Kidney (tissue), 13 donors: ENCODE measurements at regions not wholly inside any gene's neighbourhood (a gene's known extent, or its start where the extent isn't known, plus 50 kb on each side); places are given as distances from the start of the nearest gene placed in this dataset.
"Not testable (repeated sequence)": the region's sequence is repeated elsewhere in the genome, so short reads cannot be mapped to it uniquely, and the experiment has no call there.

ENCODE experiments used
- DNase-seq, 5 donors: peaks; one replicate each; pipeline ENCODE4 v3.0.0-alpha.2; 2013 to 2020
- FAIRE-seq: peaks from 2 replicates; lab custom pipeline; 2012; peaks lifted over from hg19 to GRCh38; lab: Jason Lieb, UNC
- H3K27ac ChIP-seq, 2 donors: one replicate each; pipeline ENCODE4 v1.7.0; 2013; ENCODE audit warnings: low read depth in 2 of 2, low read length in 2 of 2, inconsistent platforms in 1 of 2
- H3K27me3 ChIP-seq: one replicate; pipeline ENCODE4 v1.7.1; 2013; ENCODE audit warnings: low read length, inconsistent platforms; ENCODE audit not compliant: control insufficient read depth, insufficient read depth
- H3K36me3 ChIP-seq, 3 donors: one replicate each; pipeline versions ENCODE4 v1.7.0 to v1.7.1; 2013; ENCODE audit warnings: low read length in 3 of 3, control low read depth in 1 of 3, inconsistent platforms in 1 of 3; ENCODE audit not compliant: insufficient read depth in 3 of 3, control insufficient read depth in 2 of 3
- H3K4me1 ChIP-seq, 3 donors: one replicate each; pipeline versions ENCODE4 v1.7.0 to v1.7.1; 2013; ENCODE audit warnings: low read length in 3 of 3, inconsistent platforms in 1 of 3, low read depth in 1 of 3; ENCODE audit not compliant: control insufficient read depth in 2 of 3, insufficient read depth in 2 of 3
- H3K4me3 ChIP-seq, 3 donors: one replicate each; pipeline versions ENCODE4 v1.7.0 to v1.8.1; 2013; ENCODE audit warnings: low read length in 3 of 3, control low read depth in 1 of 3, inconsistent platforms in 1 of 3
- H3K9ac ChIP-seq, 3 donors: one replicate each; pipeline versions ENCODE4 v1.7.0 to v1.7.1; 2013; ENCODE audit warnings: low read length in 3 of 3, control low read depth in 1 of 3, inconsistent platforms in 1 of 3
- H3K9me3 ChIP-seq, 3 donors: one replicate each; pipeline versions ENCODE4 v1.7.0 to v1.7.1; 2013; ENCODE audit warnings: low read length in 3 of 3, control low read depth in 1 of 3, inconsistent platforms in 1 of 3; ENCODE audit not compliant: control insufficient read depth in 2 of 3, insufficient read depth in 1 of 3
- intact Hi-C: fragments of 100-400 bp; cut with DNase I; formaldehyde crosslinking; loops from one replicate; pipeline ENCODE4 v1.11.1; 2022
- TF ChIP-seq, protein P1 (sequence below): IDR thresholded peaks from 3 replicates; pipeline ENCODE4 v1.5.1; 2012; ENCODE audit warnings: mild to moderate bottlenecking, moderate library complexity, borderline replicate concordance; ENCODE audit not compliant: insufficient read depth; ENCODE audit errors: extremely low read depth
- donor health status: control.
- donor health status: control.
- donor health status: control.
- donor health status: control.
- donor health status: control.
- donor health status: DM: yes; HTN: yes; CAD: no.
- donor health status: Normal renal cell carcinoma (clear cell type).

DNA sequence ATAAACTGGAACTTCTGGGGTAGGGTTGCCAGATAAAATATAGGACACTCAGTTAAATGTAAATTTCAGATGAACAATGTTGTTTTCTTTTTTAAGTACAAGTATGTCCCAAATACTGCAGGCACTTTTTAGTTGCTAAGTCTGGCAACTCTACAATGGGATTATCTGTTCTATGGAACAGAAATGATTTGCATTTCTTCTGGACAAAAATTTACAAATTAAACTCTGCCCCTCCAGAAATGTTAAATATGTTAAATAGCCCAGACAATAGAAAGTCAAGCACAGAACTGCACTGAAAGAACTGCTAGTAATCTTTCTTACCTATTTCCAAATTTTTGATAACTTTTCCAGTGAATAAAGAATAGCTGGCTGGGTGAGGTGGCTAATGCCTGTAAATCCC is 140.1 kb upstream of the DDX53 start:
- Histone ChIP-seq H3K9ac (no peak overlapping the region), H3K27me3 (peaks cover 2% of the 10 kb centered on the region), H3K9me3 (no peaks in the 10 kb centered on the region), H3K27ac (no peak overlapping the region), H3K4me3 (no peak overlapping the region), H3K36me3 (no peaks in the 10 kb centered on the region), H3K4me1 (no peaks in the 10 kb centered on the region)
- intact Hi-C loops = no loop called here
- TF ChIP-seq, protein P1, sequence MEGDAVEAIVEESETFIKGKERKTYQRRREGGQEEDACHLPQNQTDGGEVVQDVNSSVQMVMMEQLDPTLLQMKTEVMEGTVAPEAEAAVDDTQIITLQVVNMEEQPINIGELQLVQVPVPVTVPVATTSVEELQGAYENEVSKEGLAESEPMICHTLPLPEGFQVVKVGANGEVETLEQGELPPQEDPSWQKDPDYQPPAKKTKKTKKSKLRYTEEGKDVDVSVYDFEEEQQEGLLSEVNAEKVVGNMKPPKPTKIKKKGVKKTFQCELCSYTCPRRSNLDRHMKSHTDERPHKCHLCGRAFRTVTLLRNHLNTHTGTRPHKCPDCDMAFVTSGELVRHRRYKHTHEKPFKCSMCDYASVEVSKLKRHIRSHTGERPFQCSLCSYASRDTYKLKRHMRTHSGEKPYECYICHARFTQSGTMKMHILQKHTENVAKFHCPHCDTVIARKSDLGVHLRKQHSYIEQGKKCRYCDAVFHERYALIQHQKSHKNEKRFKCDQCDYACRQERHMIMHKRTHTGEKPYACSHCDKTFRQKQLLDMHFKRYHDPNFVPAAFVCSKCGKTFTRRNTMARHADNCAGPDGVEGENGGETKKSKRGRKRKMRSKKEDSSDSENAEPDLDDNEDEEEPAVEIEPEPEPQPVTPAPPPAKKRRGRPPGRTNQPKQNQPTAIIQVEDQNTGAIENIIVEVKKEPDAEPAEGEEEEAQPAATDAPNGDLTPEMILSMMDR = no peak
- no peak for FAIRE-seq
- DNase-seq = no peak

DNA sequence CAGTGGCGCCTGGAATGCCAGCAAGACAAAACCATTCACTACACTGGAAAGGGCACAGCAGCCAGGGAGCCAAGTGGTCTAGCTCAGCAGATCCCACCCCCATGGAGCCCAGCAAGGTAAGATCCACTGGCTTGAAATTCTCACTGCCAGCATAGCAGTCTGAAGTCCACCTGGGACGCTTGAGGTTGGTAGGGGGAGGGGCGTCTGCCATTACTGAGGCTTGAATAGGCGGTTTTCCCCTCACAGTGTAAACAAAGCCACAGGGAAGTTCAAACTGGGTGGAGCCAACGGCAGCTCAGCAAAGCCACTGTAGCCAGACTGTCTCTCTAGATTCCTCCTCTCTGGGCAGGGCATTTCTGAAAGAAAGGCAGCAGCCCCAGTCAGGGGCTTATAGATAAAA is 133.0 kb upstream of the DDX53 start:
- H3K27ac ChIP-seq, H3K4me3 ChIP-seq, FAIRE-seq, H3K4me1 ChIP-seq, H3K9ac ChIP-seq, H3K9me3 ChIP-seq, DNase-seq, H3K27me3 ChIP-seq, H3K36me3 ChIP-seq, intact Hi-C loops: not testable (repeated sequence)

DNA sequence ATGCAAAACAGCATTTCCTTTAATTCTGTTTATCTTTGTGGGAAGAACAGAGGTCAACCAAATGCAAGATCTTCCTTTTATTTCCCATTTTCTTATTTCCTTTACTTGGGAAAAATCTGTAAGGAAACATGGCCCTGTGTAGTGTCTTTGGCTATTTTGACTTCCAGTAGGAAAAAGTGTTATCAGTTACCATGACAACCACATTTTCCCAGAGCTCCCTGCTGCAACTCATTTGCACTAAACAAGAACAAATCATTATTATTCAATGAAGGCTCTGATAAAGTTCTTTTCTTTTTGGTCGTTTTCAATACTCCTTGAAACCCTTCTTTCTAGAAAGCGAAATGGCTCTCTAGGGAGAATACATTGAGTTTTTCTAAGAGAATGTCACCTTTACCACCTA is 117.2 kb upstream of the DDX53 start:
- no peaks in the 10 kb centered on the region for H3K4me1 ChIP-seq
- H3K27ac ChIP-seq = no peak overlapping the region
- H3K27me3 ChIP-seq = no peaks in the 10 kb centered on the region
- H3K9ac ChIP-seq = no peak overlapping the region
- FAIRE-seq (no peak), DNase-seq (no peak)
- no peaks in the 10 kb centered on the region for H3K9me3 ChIP-seq
- intact Hi-C loops = no loop called here
- no peaks in the 10 kb centered on the region for H3K36me3 ChIP-seq
- H3K4me3 ChIP-seq = no peak overlapping the region
- TF ChIP-seq, protein P1 = no peak

DNA sequence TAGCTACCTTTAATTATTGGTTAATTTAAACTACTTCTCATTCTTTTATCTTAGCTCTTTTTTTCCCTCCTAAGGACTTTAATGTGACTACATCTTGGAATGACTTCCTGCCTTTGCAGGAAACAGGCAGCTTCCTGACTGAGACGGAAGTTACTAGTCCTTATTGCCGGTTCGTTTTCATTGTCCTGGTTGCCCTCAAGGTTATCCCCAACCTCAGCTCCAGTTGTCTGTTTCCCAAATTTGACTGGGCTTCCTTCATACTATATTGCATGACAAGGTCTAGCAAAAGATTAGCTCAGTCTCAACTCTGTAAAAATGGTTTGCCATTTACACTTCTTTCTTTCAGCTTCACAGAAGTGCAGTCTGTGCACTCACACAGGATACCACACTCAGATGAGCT is 109.9 kb upstream of the DDX53 start:
- peak in 1 of 5 donors; percentile 4 for DNase-seq
- H3K27me3 ChIP-seq = no peaks in the 10 kb centered on the region
- H3K36me3 ChIP-seq = no peaks in the 10 kb centered on the region
- TF ChIP-seq, protein P1 = no peak
- intact Hi-C loops = no loop called here
- no peak for FAIRE-seq
- no peak overlapping the region for H3K27ac ChIP-seq
- H3K9me3 ChIP-seq = no peaks in the 10 kb centered on the region
- H3K9ac ChIP-seq = no peak overlapping the region
- H3K4me3 ChIP-seq = no peak overlapping the region
- no peaks in the 10 kb centered on the region for H3K4me1 ChIP-seq
